Psoas muscle (tissue), 7 donors: ENCODE measurements at regions not wholly inside any gene's neighbourhood (a gene's known extent, or its start where the extent isn't known, plus 50 kb on each side); places are given as distances from the start of the nearest gene placed in this dataset.

ENCODE experiments used
- ATAC-seq, 4 donors: fragments of 200-7000 bp; cut with Tn5 transposase; one replicate each; pipeline ENCODE4 v1.9.1; 2020; ENCODE audit warnings: moderate library complexity in 3 of 4, mild to moderate bottlenecking in 2 of 4
- DNase-seq, 2 donors: peaks; one replicate each; pipeline ENCODE4 v3.0.0-alpha.2; 2020
- H3K27ac ChIP-seq: fragments of 200-600 bp; one replicate; pipeline ENCODE4 v1.8.0; 2022
- H3K27me3 ChIP-seq, 3 donors: fragments of 200-600 bp in 1 of 3; one replicate each; pipeline versions ENCODE4 v1.6.1 to v1.8.0; 2013 to 2022; ENCODE audit warnings: low read length in 2 of 3, mild to moderate bottlenecking in 2 of 3, moderate library complexity in 1 of 3; ENCODE audit not compliant: insufficient read depth in 3 of 3
- H3K36me3 ChIP-seq, 2 donors: fragments of 200-600 bp in 1 of 2; one replicate each; pipeline versions ENCODE4 v1.6.1 to v1.8.0; 2013 to 2022; ENCODE audit warnings: low read depth in 1 of 2, mild to moderate bottlenecking in 1 of 2, moderate library complexity in 1 of 2; ENCODE audit not compliant: insufficient read depth in 1 of 2
- H3K4me1 ChIP-seq: fragments of 200-600 bp; one replicate; pipeline ENCODE4 v1.8.0; 2022
- H3K4me3 ChIP-seq: fragments of 200-600 bp; one replicate; pipeline ENCODE4 v1.8.0; 2022; ENCODE audit warnings: mild to moderate bottlenecking
- H3K9me3 ChIP-seq: fragments of 200-600 bp; one replicate; pipeline ENCODE4 v1.8.0; 2022
- CTCF ChIP-seq: fragments of 200-600 bp; IDR thresholded peaks from one replicate; pipeline ENCODE4 v1.8.0; 2022; ENCODE audit warnings: antibody characterized with exemption
- whole genome bisulfite sequencing, 3 donors: extraction: QIAGEN DNeasy Blood & Tissue Kit; methylation state at CpG; one replicate each; pipeline versions ENCODE4 v1.1.6 to v1.1.7; 2013; 5-methylcytosine and 5-hydroxymethylcytosine counted together
- intact Hi-C, 2 donors: fragments of 100-400 bp; cut with DNase I; formaldehyde crosslinking; loops; one replicate each; pipeline versions ENCODE4 v1.11.0 to v1.14.2; 2022
- donor health status: healthy with polysubstance abuse.
- donor health status: DM: no; HTN: no; CAD: no; lungs with moderate emphysema.
- donor health status: Bipolar disorder and iron deficiency.
- donor health status: healthy.
- donor health status: DM: yes; HTN: yes; CAD: no.
- donor health status: DM: no; HTN: no; CAD: no.
- donor health status: DM: yes; HTN: yes; CAD: no.

- no peak for ATAC-seq
- DNase-seq: no peak
- no peaks in the 10 kb centered on the region for H3K4me1 ChIP-seq
- H3K9me3 ChIP-seq: no peaks in the 10 kb centered on the region
- 71 to 83% (median 81%) methylated on average over 3 of the region's 3 CpGs for WGBS, 3 donors
- H3K4me3 ChIP-seq: no peak overlapping the region
- no peak overlapping the region for H3K27ac ChIP-seq
- H3K27me3 ChIP-seq: no peaks in the 10 kb centered on the region
- intact Hi-C loops: no loop called here
- no peaks in the 10 kb centered on the region for H3K36me3 ChIP-seq
- TF ChIP-seq CTCF: no peak
These were observed 50.2 kb upstream of the SSBP3 start for GRCh38 chr1:54456361-54456760.
